ENCODE measurements at regions not wholly inside any gene's neighbourhood (a gene's known extent, or its start where the extent isn't known, plus 50 kb on each side); places are given as distances from the start of the nearest gene placed in this dataset.
"Not testable (repeated sequence)": the region's sequence is repeated elsewhere in the genome, so short reads cannot be mapped to it uniquely, and the experiment has no call there.

DNA sequence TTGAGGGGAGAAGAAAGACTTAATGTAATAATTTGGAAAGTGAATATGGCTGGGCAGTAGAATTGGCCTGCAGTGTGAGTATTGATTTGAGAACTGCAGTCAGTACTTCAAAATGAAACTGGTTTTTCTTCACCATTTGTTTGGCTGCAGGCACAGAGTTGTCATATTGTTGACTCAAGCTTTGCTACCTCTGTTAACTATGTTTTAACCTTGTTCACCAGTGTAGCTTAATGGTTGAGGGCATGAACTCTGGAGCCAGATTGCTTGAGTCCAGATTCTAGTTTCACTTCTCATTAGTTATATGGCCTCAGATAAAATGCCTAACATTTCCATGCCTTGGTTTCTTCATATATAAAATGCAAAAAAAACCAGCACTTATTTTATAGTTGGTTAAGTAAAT, 64.1 kb downstream of the CFAP44 start:
- Mint-ChIP-seq H3K27ac (no peak overlapping the region), H3K4me3 (no peak overlapping the region), H3K27me3 (no peaks in the 10 kb centered on the region), H3K4me1 (ENCODE audit: unreplicated experiment) (no peaks in the 10 kb centered on the region), H3K9me3 (no peaks in the 10 kb centered on the region), H3K36me3 (peaks cover 14% of the 10 kb centered on the region)
- no peak for DNase-seq (ENCODE audit: extremely low spot score, unreplicated experiment)
- TF ChIP-seq CTCF (conservative IDR thresholded peaks at IDR 0.05), result no peak

GRCh38 chr3:113374078-113374477, 67.2 kb downstream of the CFAP44 start:
- no peak for DNase-seq (ENCODE audit: extremely low spot score, unreplicated experiment)
- Mint-ChIP-seq H3K4me1 (ENCODE audit: unreplicated experiment) (no peaks in the 10 kb centered on the region), H3K9me3 (peaks cover 6% of the 10 kb centered on the region), H3K27me3 (no peaks in the 10 kb centered on the region), H3K27ac (no peak overlapping the region), H3K36me3 (peaks cover 22% of the 10 kb centered on the region), H3K4me3 (no peak overlapping the region)
- no peak for TF ChIP-seq CTCF (conservative IDR thresholded peaks at IDR 0.05)

- DNase-seq (ENCODE audit: extremely low spot score, unreplicated experiment); H3K4me3 Mint-ChIP-seq; H3K4me1 Mint-ChIP-seq (ENCODE audit: unreplicated experiment); H3K9me3 Mint-ChIP-seq; H3K27me3 Mint-ChIP-seq; H3K27ac Mint-ChIP-seq: not testable (repeated sequence)
- H3K36me3 Mint-ChIP-seq, result peaks cover 25% of the 10 kb centered on the region
Measured at GRCh38 chr3:113366800-113367199, 74.5 kb downstream of the CFAP44 start.

DNA sequence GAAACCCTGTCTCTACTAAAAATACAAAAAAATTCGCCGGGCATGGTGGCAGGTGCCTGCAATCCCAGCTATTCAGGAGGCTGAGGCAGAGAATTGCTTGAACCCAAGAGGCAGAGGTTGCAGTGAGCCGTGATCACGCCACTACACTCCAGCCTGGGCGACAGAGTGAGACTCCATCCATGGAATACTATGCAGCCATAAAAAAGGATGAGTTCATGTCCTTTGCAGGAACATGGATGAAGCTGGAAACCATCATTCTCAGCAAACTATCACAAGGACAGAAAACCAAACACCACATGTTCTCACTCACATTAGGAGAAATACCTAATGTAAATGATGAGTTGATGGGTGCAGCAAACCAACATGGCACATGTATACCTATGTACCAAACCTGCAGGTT, 86.0 kb downstream of the CFAP44 start:
- H3K4me3 Mint-ChIP-seq; H3K4me1 Mint-ChIP-seq (ENCODE audit: unreplicated experiment); DNase-seq (ENCODE audit: extremely low spot score, unreplicated experiment); H3K27me3 Mint-ChIP-seq; H3K36me3 Mint-ChIP-seq; H3K9me3 Mint-ChIP-seq; H3K27ac Mint-ChIP-seq: not testable (repeated sequence)

DNA sequence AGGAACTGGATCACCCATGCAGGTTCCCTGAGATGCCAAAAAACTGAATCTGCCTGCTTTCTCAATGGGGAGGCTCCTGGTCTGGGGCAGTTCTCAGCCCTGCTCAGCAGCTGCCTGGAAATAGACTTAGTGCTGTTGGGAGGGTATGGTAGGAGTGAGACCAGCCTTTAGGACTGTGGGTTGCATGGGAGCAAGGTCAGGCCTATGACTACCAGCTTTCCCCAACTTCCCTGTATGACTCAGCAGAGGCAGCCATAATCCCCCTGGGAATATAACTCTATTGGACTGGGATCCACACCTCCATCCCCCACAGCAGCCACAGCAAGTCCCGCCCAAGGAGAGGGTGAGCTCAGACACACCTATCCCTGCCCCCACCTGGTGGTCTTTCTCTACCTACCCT, 87.0 kb downstream of the CFAP44 start:
- H3K4me3 Mint-ChIP-seq, result no peak overlapping the region
- TF ChIP-seq CTCF (conservative IDR thresholded peaks at IDR 0.05), result no peak
- H3K4me1 Mint-ChIP-seq (ENCODE audit: unreplicated experiment), result no peaks in the 10 kb centered on the region
- no peak overlapping the region for H3K27ac Mint-ChIP-seq
- no peaks in the 10 kb centered on the region for H3K9me3 Mint-ChIP-seq
- H3K36me3 Mint-ChIP-seq, result peaks cover 4% of the 10 kb centered on the region
- H3K27me3 Mint-ChIP-seq, result no peaks in the 10 kb centered on the region
- no peak for DNase-seq (ENCODE audit: extremely low spot score, unreplicated experiment)

GRCh38 chr3:113353678-113354077, 87.6 kb downstream of the CFAP44 start:
- no peak overlapping the region for H3K27ac Mint-ChIP-seq
- DNase-seq (ENCODE audit: extremely low spot score, unreplicated experiment), result no peak
- H3K36me3 Mint-ChIP-seq, result peaks cover 4% of the 10 kb centered on the region
- H3K4me1 Mint-ChIP-seq (ENCODE audit: unreplicated experiment), result no peaks in the 10 kb centered on the region
- H3K27me3 Mint-ChIP-seq, result no peaks in the 10 kb centered on the region
- no peak for TF ChIP-seq CTCF (conservative IDR thresholded peaks at IDR 0.05)
- no peak overlapping the region for H3K4me3 Mint-ChIP-seq
- H3K9me3 Mint-ChIP-seq, result no peaks in the 10 kb centered on the region

GRCh38 chr3:113340785-113341184, 100.5 kb downstream of the CFAP44 start:
- Mint-ChIP-seq H3K4me3 (no peak overlapping the region), H3K9me3 (no peaks in the 10 kb centered on the region), H3K27ac (no peak overlapping the region), H3K4me1 (ENCODE audit: unreplicated experiment) (no peaks in the 10 kb centered on the region), H3K27me3 (no peaks in the 10 kb centered on the region), H3K36me3 (peaks cover 4% of the 10 kb centered on the region)
- TF ChIP-seq CTCF (conservative IDR thresholded peaks at IDR 0.05), result no peak
- DNase-seq (ENCODE audit: extremely low spot score, unreplicated experiment), result no peak

Data from type B pancreatic cell (in vitro differentiated cells).